WTC11 (cell line): ENCODE measurements at regions not wholly inside any gene's neighbourhood (a gene's known extent, or its start where the extent isn't known, plus 50 kb on each side); places are given as distances from the start of the nearest gene placed in this dataset.
"Not testable (repeated sequence)": the region's sequence is repeated elsewhere in the genome, so short reads cannot be mapped to it uniquely, and the experiment has no call there.

Experiments
- ATAC-seq: fragments of 200-7000 bp; cut with Tn5 transposase; 2 replicates; pipeline ENCODE4 v1.10.0; 2021; ENCODE audit warnings: mild to moderate bottlenecking, moderate library complexity
- CTCF ChIA-PET: fragments of 300-600 bp; sonication (Branson Sonifier 250); formaldehyde crosslinking; loops from one replicate; lab custom pipeline; 2021; ENCODE audit warnings: antibody characterized with exemption; lab: Charles Lee
- POLR2A ChIA-PET: fragments of 350-600 bp; sonication (Branson Sonifier 250); formaldehyde crosslinking; loops from one replicate; lab custom pipeline; 2021; ENCODE audit warnings: antibody characterized with exemption; lab: Charles Lee
- DNase-seq: peaks from one replicate; pipeline ENCODE4 v3.0.0; 2021; ENCODE audit warnings: low spot score
- H3K27ac Mint-ChIP-seq: 2 replicates; pipeline ENCODE4 v1.8.0; 2021; ENCODE audit warnings: mixed read lengths
- H3K27me3 Mint-ChIP-seq: 2 replicates; pipeline ENCODE4 v1.8.0; 2021; ENCODE audit warnings: low read depth, mild to moderate bottlenecking, moderate library complexity, mixed read lengths
- H3K36me3 Mint-ChIP-seq: 2 replicates; pipeline ENCODE4 v1.8.0; 2021; ENCODE audit warnings: mixed read lengths
- H3K4me1 Mint-ChIP-seq: 2 replicates; pipeline ENCODE4 v1.8.0; 2022; ENCODE audit warnings: mixed read lengths
- H3K4me3 Mint-ChIP-seq: 2 replicates; pipeline ENCODE4 v1.8.0; 2021; ENCODE audit warnings: mild to moderate bottlenecking, moderate library complexity, mixed read lengths
- H3K9me3 Mint-ChIP-seq: 2 replicates; pipeline ENCODE4 v1.8.0; 2021; ENCODE audit warnings: mixed read lengths
- E2F5 ChIP-seq: sonication (generic); formaldehyde crosslinking; IDR thresholded peaks from 2 replicates; pipeline ENCODE4 v1.8.1; 2022; ENCODE audit warnings: mild to moderate bottlenecking, moderate library complexity, missing genetic modification reagents
- FOXJ3 ChIP-seq: sonication (generic); formaldehyde crosslinking; IDR thresholded peaks from 2 replicates; pipeline ENCODE4 v1.9.0; 2021; ENCODE audit warnings: missing genetic modification reagents, mild to moderate bottlenecking, borderline replicate concordance
- IRF1 ChIP-seq: sonication (generic); formaldehyde crosslinking; IDR thresholded peaks from 2 replicates; pipeline ENCODE4 v1.8.0; 2023; ENCODE audit warnings: missing genetic modification reagents
- IRF2 ChIP-seq: sonication (generic); formaldehyde crosslinking; IDR thresholded peaks from 2 replicates; pipeline ENCODE4 v1.8.0; 2022; ENCODE audit warnings: low read depth, missing genetic modification reagents, borderline replicate concordance
- KAT7 ChIP-seq: sonication (generic); formaldehyde crosslinking; IDR thresholded peaks from 2 replicates; pipeline ENCODE4 v1.8.1; 2023; ENCODE audit warnings: missing genetic modification reagents, mild to moderate bottlenecking, borderline replicate concordance
- MLX ChIP-seq: sonication (generic); formaldehyde crosslinking; IDR thresholded peaks from 2 replicates; pipeline ENCODE4 v1.8.1; 2023; ENCODE audit warnings: mild to moderate bottlenecking, missing genetic modification reagents, moderate library complexity
- MXD4 ChIP-seq: fragments of 250-450 bp; sonication (Bioruptor Pico); IDR thresholded peaks from 2 replicates; pipeline ENCODE4 v1.8.0; 2021; ENCODE audit warnings: mild to moderate bottlenecking, moderate library complexity, borderline replicate concordance
- NFATC4 ChIP-seq: fragments of 250-450 bp; sonication (Bioruptor Pico); IDR thresholded peaks from 2 replicates; pipeline ENCODE4 v1.9.0; 2021; ENCODE audit warnings: mild to moderate bottlenecking
- NR1H2 ChIP-seq: sonication (generic); formaldehyde crosslinking; IDR thresholded peaks from 2 replicates; pipeline ENCODE4 v1.9.0; 2021; ENCODE audit warnings: mild to moderate bottlenecking, moderate library complexity, missing genetic modification reagents
- PRRX2 ChIP-seq: fragments of 250-450 bp; sonication (Bioruptor Pico); IDR thresholded peaks from 2 replicates; pipeline ENCODE4 v1.8.0; 2021; ENCODE audit warnings: mild to moderate bottlenecking
- RORB ChIP-seq: fragments of 250-450 bp; sonication (Bioruptor Pico); IDR thresholded peaks from 2 replicates; pipeline ENCODE4 v1.9.0; 2021; ENCODE audit warnings: mild to moderate bottlenecking
- SP1 ChIP-seq: sonication (generic); formaldehyde crosslinking; conservative IDR thresholded peaks from 2 replicates; pipeline ENCODE4 v1.8.1; 2022; ENCODE audit warnings: missing genetic modification reagents
- TP53 ChIP-seq: sonication (generic); formaldehyde crosslinking; IDR thresholded peaks from 2 replicates; pipeline ENCODE4 v1.8.1; 2023; ENCODE audit warnings: mild to moderate bottlenecking, missing genetic modification reagents
- ZMAT4 ChIP-seq: fragments of 250-450 bp; sonication (Bioruptor Pico); IDR thresholded peaks from 2 replicates; pipeline ENCODE4 v1.9.0; 2021; ENCODE audit warnings: mild to moderate bottlenecking
- ZNF232 ChIP-seq: sonication (generic); formaldehyde crosslinking; IDR thresholded peaks from 2 replicates; pipeline ENCODE4 v1.8.0; 2022; ENCODE audit warnings: mild to moderate bottlenecking, missing genetic modification reagents
- ZNF396 ChIP-seq: fragments of 250-450 bp; sonication (Bioruptor Pico); IDR thresholded peaks from 2 replicates; pipeline ENCODE4 v1.8.0; 2021; ENCODE audit warnings: mild to moderate bottlenecking, moderate library complexity, borderline replicate concordance
- TF ChIP-seq, protein P1 (sequence below): sonication (generic); formaldehyde crosslinking; IDR thresholded peaks from 2 replicates; pipeline ENCODE4 v1.8.1; 2022; ENCODE audit warnings: low read depth, missing genetic modification reagents, borderline replicate concordance
- TF ChIP-seq, protein P2 (sequence below): fragments of 200-600 bp; IDR thresholded peaks from 2 replicates; pipeline ENCODE4 v1.8.0; 2022; ENCODE audit warnings: antibody characterized with exemption
- TF ChIP-seq, protein P3 (sequence below): sonication (generic); formaldehyde crosslinking; IDR thresholded peaks from 2 replicates; pipeline ENCODE4 v1.8.1; 2022; ENCODE audit warnings: low read depth, mild to moderate bottlenecking, moderate library complexity, missing genetic modification reagents, borderline replicate concordance
- TF ChIP-seq, protein P4 (sequence below): sonication (generic); formaldehyde crosslinking; IDR thresholded peaks from 2 replicates; pipeline ENCODE4 v1.8.0; 2023; ENCODE audit warnings: missing genetic modification reagents, mild to moderate bottlenecking, borderline replicate concordance

GRCh38 chr5:159522841-159523240 is 192.6 kb upstream of the IL12B start:
- H3K36me3 Mint-ChIP-seq, result no peaks in the 10 kb centered on the region
- no peak for DNase-seq
- TF ChIP-seq, protein P1, sequence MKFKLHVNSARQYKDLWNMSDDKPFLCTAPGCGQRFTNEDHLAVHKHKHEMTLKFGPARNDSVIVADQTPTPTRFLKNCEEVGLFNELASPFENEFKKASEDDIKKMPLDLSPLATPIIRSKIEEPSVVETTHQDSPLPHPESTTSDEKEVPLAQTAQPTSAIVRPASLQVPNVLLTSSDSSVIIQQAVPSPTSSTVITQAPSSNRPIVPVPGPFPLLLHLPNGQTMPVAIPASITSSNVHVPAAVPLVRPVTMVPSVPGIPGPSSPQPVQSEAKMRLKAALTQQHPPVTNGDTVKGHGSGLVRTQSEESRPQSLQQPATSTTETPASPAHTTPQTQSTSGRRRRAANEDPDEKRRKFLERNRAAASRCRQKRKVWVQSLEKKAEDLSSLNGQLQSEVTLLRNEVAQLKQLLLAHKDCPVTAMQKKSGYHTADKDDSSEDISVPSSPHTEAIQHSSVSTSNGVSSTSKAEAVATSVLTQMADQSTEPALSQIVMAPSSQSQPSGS (CRISPR knock-in tag), result no peak
- TF ChIP-seq E2F5 (no peak), NR1H2 (CRISPR knock-in tag) (no peak), ZNF232 (CRISPR knock-in tag) (no peak), IRF1 (CRISPR knock-in tag) (no peak)
- TF ChIP-seq, all 79 proteins: peak for 0
- no peaks in the 10 kb centered on the region; the same call in 1 of the 2 replicates for H3K27me3 Mint-ChIP-seq
- ATAC-seq, result no peak
- H3K4me3 Mint-ChIP-seq, result no peak overlapping the region
- H3K27ac Mint-ChIP-seq, result no peak overlapping the region
- POLR2A ChIA-PET, result no interaction called here
- CTCF ChIA-PET, result no interaction called here
- H3K9me3 Mint-ChIP-seq, result no peaks in the 10 kb centered on the region
- H3K4me1 Mint-ChIP-seq, result peaks cover 3% of the 10 kb centered on the region; the same call in 1 of the 2 replicates

DNA sequence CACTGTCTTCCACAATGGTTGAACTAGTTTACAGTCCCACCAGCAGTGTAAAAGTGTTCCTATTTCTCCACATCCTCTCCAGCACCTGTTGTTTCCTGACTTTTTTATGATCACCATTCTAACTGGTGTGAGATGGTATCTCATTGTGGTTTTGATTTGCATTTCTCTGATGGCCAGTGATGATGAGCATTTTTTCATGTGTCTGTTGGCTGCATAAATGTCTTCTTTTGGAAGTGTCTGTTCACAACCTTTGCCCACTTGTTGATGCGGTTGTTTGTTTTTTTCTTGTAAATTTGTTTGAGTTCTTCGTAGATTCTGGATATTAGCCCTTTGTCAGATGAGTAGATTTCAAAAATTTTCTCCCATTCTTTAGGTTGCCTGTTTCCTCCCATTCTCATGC is 194.0 kb upstream of the IL12B start:
- H3K9me3 Mint-ChIP-seq, H3K4me1 Mint-ChIP-seq, ATAC-seq, POLR2A ChIA-PET, CTCF ChIA-PET, H3K4me3 Mint-ChIP-seq, H3K36me3 Mint-ChIP-seq, H3K27me3 Mint-ChIP-seq, H3K27ac Mint-ChIP-seq, DNase-seq: not testable (repeated sequence)

- Mint-ChIP-seq H3K4me3 (no peak overlapping the region), H3K36me3 (no peaks in the 10 kb centered on the region), H3K27ac (no peak overlapping the region), H3K4me1 (peaks cover 3% of the 10 kb centered on the region; the same call in 1 of the 2 replicates), H3K27me3 (no peaks in the 10 kb centered on the region), H3K9me3 (peaks cover 12% of the 10 kb centered on the region)
- no peak for DNase-seq
- no peak for ATAC-seq
- CTCF ChIA-PET, result interaction anchor here (0.8 kb wide), 1 partner anchor 462 kb away, joined by 3 read pairs; no protein-coding TSS in a partner anchor
- POLR2A ChIA-PET, result interaction anchor here (0.6 kb wide), 1 partner anchor 874 kb away, joined by 3 read pairs; no protein-coding TSS in a partner anchor
- TF ChIP-seq NFATC4 (CRISPR knock-in tag) (no peak), PRRX2 (CRISPR knock-in tag) (no peak), KAT7 (CRISPR knock-in tag) (no peak), ZMAT4 (no peak), ZNF396 (no peak), SP1 (no peak), MXD4 (CRISPR knock-in tag) (no peak), MLX (CRISPR knock-in tag) (no peak), IRF2 (CRISPR knock-in tag) (no peak), TP53 (CRISPR knock-in tag) (no peak), FOXJ3 (CRISPR knock-in tag) (no peak), RORB (CRISPR knock-in tag) (no peak)
- TF ChIP-seq, protein P2, sequence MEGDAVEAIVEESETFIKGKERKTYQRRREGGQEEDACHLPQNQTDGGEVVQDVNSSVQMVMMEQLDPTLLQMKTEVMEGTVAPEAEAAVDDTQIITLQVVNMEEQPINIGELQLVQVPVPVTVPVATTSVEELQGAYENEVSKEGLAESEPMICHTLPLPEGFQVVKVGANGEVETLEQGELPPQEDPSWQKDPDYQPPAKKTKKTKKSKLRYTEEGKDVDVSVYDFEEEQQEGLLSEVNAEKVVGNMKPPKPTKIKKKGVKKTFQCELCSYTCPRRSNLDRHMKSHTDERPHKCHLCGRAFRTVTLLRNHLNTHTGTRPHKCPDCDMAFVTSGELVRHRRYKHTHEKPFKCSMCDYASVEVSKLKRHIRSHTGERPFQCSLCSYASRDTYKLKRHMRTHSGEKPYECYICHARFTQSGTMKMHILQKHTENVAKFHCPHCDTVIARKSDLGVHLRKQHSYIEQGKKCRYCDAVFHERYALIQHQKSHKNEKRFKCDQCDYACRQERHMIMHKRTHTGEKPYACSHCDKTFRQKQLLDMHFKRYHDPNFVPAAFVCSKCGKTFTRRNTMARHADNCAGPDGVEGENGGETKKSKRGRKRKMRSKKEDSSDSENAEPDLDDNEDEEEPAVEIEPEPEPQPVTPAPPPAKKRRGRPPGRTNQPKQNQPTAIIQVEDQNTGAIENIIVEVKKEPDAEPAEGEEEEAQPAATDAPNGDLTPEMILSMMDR, result no peak
- TF ChIP-seq, protein P3, sequence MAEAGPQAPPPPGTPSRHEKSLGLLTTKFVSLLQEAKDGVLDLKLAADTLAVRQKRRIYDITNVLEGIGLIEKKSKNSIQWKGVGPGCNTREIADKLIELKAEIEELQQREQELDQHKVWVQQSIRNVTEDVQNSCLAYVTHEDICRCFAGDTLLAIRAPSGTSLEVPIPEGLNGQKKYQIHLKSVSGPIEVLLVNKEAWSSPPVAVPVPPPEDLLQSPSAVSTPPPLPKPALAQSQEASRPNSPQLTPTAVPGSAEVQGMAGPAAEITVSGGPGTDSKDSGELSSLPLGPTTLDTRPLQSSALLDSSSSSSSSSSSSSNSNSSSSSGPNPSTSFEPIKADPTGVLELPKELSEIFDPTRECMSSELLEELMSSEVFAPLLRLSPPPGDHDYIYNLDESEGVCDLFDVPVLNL (CRISPR knock-in tag), result no peak
- TF ChIP-seq, protein P4, sequence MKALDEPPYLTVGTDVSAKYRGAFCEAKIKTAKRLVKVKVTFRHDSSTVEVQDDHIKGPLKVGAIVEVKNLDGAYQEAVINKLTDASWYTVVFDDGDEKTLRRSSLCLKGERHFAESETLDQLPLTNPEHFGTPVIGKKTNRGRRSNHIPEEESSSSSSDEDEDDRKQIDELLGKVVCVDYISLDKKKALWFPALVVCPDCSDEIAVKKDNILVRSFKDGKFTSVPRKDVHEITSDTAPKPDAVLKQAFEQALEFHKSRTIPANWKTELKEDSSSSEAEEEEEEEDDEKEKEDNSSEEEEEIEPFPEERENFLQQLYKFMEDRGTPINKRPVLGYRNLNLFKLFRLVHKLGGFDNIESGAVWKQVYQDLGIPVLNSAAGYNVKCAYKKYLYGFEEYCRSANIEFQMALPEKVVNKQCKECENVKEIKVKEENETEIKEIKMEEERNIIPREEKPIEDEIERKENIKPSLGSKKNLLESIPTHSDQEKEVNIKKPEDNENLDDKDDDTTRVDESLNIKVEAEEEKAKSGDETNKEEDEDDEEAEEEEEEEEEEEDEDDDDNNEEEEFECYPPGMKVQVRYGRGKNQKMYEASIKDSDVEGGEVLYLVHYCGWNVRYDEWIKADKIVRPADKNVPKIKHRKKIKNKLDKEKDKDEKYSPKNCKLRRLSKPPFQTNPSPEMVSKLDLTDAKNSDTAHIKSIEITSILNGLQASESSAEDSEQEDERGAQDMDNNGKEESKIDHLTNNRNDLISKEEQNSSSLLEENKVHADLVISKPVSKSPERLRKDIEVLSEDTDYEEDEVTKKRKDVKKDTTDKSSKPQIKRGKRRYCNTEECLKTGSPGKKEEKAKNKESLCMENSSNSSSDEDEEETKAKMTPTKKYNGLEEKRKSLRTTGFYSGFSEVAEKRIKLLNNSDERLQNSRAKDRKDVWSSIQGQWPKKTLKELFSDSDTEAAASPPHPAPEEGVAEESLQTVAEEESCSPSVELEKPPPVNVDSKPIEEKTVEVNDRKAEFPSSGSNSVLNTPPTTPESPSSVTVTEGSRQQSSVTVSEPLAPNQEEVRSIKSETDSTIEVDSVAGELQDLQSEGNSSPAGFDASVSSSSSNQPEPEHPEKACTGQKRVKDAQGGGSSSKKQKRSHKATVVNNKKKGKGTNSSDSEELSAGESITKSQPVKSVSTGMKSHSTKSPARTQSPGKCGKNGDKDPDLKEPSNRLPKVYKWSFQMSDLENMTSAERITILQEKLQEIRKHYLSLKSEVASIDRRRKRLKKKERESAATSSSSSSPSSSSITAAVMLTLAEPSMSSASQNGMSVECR (CRISPR knock-in tag), result no peak
Measured at GRCh38 chr5:159525117-159525516, 194.8 kb upstream of the IL12B start.
